ENCODE measurements at regions not wholly inside any gene's neighbourhood (a gene's known extent, or its start where the extent isn't known, plus 50 kb on each side); places are given as distances from the start of the nearest gene placed in this dataset.

DNA sequence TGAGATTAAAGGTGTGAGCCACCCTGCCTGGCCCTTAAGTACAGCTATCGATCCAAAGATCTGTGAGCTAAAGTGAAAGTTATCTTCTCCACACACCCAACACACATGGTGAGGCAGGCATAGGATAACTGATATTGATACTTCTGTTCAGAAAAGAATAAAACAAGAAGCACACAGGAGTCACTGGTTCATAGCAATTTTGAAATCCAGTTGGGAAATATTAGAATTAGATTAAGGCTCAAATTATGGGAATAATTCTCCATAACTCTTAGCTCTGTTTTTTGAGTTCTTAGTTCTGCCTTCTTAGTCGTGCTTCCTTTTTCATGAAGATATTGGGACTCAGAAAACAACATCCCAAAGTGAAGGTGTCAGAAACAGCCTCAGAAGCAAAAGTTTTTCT lies 186.0 kb upstream of the PLXNC1 start:
- Histone ChIP-seq H3K4me1 (no peaks in the 10 kb centered on the region), H3K27me3 (no peaks in the 10 kb centered on the region), H3K9me3 (no peaks in the 10 kb centered on the region), H3K36me3 (no peaks in the 10 kb centered on the region), H3K4me3 (no peak overlapping the region), H3K27ac (no peak overlapping the region)
- no peak for DNase-seq
- TF ChIP-seq POLR2A (IDR thresholded peaks at IDR 0.05): no peak
- TF ChIP-seq, protein P1, sequence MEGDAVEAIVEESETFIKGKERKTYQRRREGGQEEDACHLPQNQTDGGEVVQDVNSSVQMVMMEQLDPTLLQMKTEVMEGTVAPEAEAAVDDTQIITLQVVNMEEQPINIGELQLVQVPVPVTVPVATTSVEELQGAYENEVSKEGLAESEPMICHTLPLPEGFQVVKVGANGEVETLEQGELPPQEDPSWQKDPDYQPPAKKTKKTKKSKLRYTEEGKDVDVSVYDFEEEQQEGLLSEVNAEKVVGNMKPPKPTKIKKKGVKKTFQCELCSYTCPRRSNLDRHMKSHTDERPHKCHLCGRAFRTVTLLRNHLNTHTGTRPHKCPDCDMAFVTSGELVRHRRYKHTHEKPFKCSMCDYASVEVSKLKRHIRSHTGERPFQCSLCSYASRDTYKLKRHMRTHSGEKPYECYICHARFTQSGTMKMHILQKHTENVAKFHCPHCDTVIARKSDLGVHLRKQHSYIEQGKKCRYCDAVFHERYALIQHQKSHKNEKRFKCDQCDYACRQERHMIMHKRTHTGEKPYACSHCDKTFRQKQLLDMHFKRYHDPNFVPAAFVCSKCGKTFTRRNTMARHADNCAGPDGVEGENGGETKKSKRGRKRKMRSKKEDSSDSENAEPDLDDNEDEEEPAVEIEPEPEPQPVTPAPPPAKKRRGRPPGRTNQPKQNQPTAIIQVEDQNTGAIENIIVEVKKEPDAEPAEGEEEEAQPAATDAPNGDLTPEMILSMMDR (IDR thresholded peaks at IDR 0.05): no peak
- intact Hi-C loops (cut with DNase I; ENCODE audit: low total_unique reads): no loop called here

DNA sequence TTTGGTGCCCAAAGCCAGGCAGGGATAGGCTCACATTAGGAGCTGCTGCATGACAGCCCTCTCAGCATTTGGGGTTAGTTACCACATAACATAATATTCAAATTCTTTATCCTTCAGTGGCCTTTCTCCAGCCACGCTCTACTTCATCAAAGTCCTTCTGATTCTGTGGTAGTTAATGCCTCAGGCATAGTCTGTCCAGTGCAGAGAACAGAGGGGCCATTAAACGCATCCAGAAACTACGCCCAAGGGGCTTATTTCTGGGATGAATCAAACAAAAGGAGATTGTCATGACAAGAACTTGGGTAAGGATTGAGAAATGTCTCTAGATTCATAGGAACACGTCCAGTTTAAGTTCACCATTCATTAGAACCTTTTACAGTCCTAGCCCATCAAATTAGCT lies 183.4 kb upstream of the PLXNC1 start:
- no peaks in the 10 kb centered on the region for H3K4me1 ChIP-seq
- no peaks in the 10 kb centered on the region for H3K9me3 ChIP-seq
- DNase-seq: no peak
- no peaks in the 10 kb centered on the region for H3K27me3 ChIP-seq
- H3K36me3 ChIP-seq: no peaks in the 10 kb centered on the region
- H3K27ac ChIP-seq: no peak overlapping the region
- TF ChIP-seq, protein P1 (IDR thresholded peaks at IDR 0.05): no peak
- no peak for TF ChIP-seq POLR2A (IDR thresholded peaks at IDR 0.05)
- intact Hi-C loops (cut with DNase I; ENCODE audit: low total_unique reads): no loop called here
- no peak overlapping the region for H3K4me3 ChIP-seq

DNA sequence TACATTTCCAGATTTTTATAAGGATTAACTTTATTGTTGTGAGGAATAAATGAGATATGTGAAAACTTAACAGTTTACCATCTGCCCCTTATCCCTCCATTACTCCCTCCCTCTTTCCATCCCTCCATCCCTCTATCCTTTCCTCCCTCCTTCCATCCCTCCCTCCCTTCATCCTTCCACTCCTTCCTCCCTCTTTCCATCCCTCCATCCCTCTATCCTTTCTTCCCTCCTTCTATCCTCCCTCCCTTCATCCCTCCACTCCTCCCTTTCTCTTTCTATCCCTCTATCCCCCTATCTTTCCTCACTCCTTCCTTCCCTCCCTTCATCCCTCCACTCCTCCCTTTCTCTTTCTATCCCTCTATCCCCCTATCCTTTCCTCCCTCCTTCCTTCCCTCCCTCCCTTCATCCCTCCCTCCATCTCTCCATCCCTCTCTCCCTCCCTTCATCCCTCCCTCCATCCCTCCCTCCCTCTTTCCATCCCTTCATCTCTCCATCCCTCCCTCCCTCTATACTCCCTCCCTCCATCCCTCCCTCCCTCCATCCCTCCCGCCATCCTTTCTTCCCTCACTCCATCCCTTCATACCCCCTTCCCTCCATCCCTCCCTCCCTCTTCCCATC lies 181.8 kb upstream of the PLXNC1 start:
- intact Hi-C loops (cut with DNase I; ENCODE audit: low total_unique reads): no loop called here
- H3K27me3 ChIP-seq: no peaks in the 10 kb centered on the region
- H3K9me3 ChIP-seq: no peaks in the 10 kb centered on the region
- no peak overlapping the region for H3K27ac ChIP-seq
- no peak for TF ChIP-seq POLR2A (IDR thresholded peaks at IDR 0.05)
- TF ChIP-seq, protein P1 (IDR thresholded peaks at IDR 0.05): no peak
- DNase-seq: no peak
- no peaks in the 10 kb centered on the region for H3K36me3 ChIP-seq
- no peak overlapping the region for H3K4me3 ChIP-seq
- no peaks in the 10 kb centered on the region for H3K4me1 ChIP-seq

DNA sequence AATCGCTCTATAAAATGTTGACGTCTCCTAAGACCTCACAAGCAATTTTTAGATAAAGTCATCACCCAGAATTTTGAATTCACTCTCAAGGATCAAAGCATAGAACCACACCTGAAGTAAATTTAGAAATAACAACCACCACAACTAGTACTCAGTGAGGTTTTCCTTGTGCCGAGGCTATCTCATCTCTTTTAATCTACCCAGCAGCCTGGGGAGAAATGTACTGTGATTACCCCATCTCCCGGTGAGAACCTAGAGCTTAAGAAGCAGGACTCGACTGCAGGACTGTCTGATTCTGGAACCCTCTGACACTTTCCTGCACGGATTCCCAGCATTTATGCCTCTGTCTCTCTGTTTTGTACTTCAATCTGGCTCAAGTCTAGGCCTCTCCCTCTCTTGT lies 180.9 kb upstream of the PLXNC1 start:
- no peaks in the 10 kb centered on the region for H3K36me3 ChIP-seq
- H3K4me1 ChIP-seq: no peaks in the 10 kb centered on the region
- H3K9me3 ChIP-seq: no peaks in the 10 kb centered on the region
- no peak overlapping the region for H3K27ac ChIP-seq
- intact Hi-C loops (cut with DNase I; ENCODE audit: low total_unique reads): no loop called here
- H3K27me3 ChIP-seq: no peaks in the 10 kb centered on the region
- DNase-seq: no peak
- no peak overlapping the region for H3K4me3 ChIP-seq
- TF ChIP-seq, protein P1 (IDR thresholded peaks at IDR 0.05): no peak
- TF ChIP-seq POLR2A (IDR thresholded peaks at IDR 0.05): no peak

DNA sequence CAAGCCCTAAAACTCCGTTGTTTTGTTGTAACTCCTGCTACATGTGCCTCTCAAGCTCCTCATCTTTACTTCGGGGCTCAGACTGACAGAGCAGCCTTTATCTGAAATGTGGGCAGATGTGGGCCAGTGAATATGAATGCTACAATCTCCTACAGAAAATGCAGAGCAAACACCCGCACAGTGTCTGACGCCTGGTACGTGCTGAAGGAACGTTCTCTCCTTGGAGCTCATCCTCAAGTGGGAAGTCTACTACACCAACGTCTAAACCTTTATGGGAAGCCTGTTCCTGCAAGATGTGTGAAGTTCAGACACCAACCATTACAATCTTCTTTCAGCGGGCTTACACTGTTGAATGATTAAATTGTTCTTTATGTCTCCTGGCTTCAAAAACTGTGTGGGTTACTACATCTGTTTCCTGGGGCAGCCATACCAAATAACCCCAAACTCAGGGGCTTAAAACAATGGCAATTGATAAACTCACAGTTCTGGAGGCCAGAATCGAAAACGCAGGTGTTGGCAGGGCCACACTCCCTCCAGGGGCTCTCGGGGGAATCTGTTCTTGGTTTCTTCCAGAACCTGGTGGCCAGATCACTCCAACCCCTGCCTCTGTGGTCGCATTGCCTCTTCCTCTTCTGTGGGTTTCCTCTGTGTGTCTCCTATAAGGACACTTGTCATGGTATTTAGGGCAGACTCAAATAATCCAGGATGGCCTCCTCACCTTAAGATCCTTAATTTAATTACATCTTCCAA lies 179.7 kb upstream of the PLXNC1 start:
- DNase-seq: no peak
- no peak overlapping the region for H3K27ac ChIP-seq
- TF ChIP-seq, protein P1 (IDR thresholded peaks at IDR 0.05): no peak
- TF ChIP-seq POLR2A (IDR thresholded peaks at IDR 0.05): no peak
- intact Hi-C loops (cut with DNase I; ENCODE audit: low total_unique reads): no loop called here
- H3K4me1 ChIP-seq: no peaks in the 10 kb centered on the region
- no peaks in the 10 kb centered on the region for H3K27me3 ChIP-seq
- no peaks in the 10 kb centered on the region for H3K36me3 ChIP-seq
- H3K4me3 ChIP-seq: no peak overlapping the region
- no peaks in the 10 kb centered on the region for H3K9me3 ChIP-seq

Measured in uterus (tissue), 3 donors.